ENCODE measurements at regions not wholly inside any gene's neighbourhood (a gene's known extent, or its start where the extent isn't known, plus 50 kb on each side); places are given as distances from the start of the nearest gene placed in this dataset.

DNA sequence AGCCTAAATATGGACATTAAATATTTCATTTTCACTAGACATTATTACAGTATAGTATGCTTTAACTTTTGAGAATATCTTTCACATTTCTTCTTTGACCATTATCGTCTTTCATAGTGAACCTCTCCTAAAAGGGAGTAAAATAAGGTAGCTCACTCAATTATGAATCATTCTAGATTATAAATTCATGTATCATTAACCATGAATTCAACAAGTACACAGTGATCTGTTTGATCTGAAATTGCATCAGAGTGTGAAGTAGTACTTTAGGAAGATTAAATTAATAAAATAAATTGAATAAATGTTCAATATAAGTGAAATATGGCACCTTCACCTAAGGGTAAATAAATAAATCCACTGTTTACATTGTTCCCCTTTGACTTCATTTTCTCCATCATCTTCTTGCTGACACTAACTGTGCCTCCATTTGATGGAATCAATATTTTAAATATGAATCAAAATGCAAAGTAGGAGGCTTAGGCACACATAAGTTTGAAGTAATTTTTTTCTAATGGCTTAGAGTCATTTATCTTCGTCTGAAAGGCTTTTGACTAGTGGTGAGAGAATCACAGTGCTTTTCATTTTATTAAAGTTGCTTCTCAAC, 174.1 kb upstream of the MDFIC2 start:
- no peaks in the 10 kb centered on the region for H3K79me2 ChIP-seq (ENCODE audit: insufficient read depth, low read length)
- no peak overlapping the region for H3K9ac ChIP-seq (ENCODE audit: low read length)
- H3K27ac ChIP-seq (ENCODE audit: low read depth, low read length) = no peak overlapping the region
- no peaks in the 10 kb centered on the region for H3K4me1 ChIP-seq (ENCODE audit: control insufficient read depth in 1 of 2, insufficient read depth in 2 of 2, low read length in 2 of 2)
- no peaks in the 10 kb centered on the region for H4K20me1 ChIP-seq (ENCODE audit: insufficient read depth)
- CTCF ChIA-PET = no interaction called here
- H3K27me3 ChIP-seq (ENCODE audit: insufficient read depth, low read length) = no peaks in the 10 kb centered on the region
- intact Hi-C loops (cut with micrococcal nuclease) = no loop called here
- H3K9me2 ChIP-seq (ENCODE audit: insufficient read depth) = no peaks in the 10 kb centered on the region
- no peak for ATAC-seq
- no peak for TF ChIP-seq SRF (IDR thresholded peaks at IDR 0.05; ENCODE audit: low read depth)
- no peak for TF ChIP-seq EZH2 (IDR thresholded peaks at IDR 0.05)
- no peak for TF ChIP-seq FOSL1 (IDR thresholded peaks at IDR 0.05; ENCODE audit: low read depth)
- TF ChIP-seq, protein P1, sequence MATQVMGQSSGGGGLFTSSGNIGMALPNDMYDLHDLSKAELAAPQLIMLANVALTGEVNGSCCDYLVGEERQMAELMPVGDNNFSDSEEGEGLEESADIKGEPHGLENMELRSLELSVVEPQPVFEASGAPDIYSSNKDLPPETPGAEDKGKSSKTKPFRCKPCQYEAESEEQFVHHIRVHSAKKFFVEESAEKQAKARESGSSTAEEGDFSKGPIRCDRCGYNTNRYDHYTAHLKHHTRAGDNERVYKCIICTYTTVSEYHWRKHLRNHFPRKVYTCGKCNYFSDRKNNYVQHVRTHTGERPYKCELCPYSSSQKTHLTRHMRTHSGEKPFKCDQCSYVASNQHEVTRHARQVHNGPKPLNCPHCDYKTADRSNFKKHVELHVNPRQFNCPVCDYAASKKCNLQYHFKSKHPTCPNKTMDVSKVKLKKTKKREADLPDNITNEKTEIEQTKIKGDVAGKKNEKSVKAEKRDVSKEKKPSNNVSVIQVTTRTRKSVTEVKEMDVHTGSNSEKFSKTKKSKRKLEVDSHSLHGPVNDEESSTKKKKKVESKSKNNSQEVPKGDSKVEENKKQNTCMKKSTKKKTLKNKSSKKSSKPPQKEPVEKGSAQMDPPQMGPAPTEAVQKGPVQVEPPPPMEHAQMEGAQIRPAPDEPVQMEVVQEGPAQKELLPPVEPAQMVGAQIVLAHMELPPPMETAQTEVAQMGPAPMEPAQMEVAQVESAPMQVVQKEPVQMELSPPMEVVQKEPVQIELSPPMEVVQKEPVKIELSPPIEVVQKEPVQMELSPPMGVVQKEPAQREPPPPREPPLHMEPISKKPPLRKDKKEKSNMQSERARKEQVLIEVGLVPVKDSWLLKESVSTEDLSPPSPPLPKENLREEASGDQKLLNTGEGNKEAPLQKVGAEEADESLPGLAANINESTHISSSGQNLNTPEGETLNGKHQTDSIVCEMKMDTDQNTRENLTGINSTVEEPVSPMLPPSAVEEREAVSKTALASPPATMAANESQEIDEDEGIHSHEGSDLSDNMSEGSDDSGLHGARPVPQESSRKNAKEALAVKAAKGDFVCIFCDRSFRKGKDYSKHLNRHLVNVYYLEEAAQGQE (IDR thresholded peaks at IDR 0.05; ENCODE audit: low read depth) = no peak
- TF ChIP-seq CBX3 (IDR thresholded peaks at IDR 0.05; ENCODE audit: low read depth) = no peak
- TF ChIP-seq POLR2A (IDR thresholded peaks at IDR 0.05; ENCODE audit: borderline replicate concordance, extremely low read depth, insufficient read depth, insufficient read length) = no peak
- no peak for TF ChIP-seq CEBPB (IDR thresholded peaks at IDR 0.05; ENCODE audit: low read depth)
- POLR2A ChIA-PET = no interaction called here
- H3K4me3 ChIP-seq (replicated peaks in 1 of 2; ENCODE audit: low read depth in 1 of 2, low read length in 2 of 2) = no peak overlapping the region
- RAD21 ChIA-PET (ENCODE audit: low non-redundant PET in 1 of 2, low total read pairs in 2 of 2, uncharacterized antibody in 2 of 2, unreplicated experiment in 2 of 2) = no interaction called here
- no peaks in the 10 kb centered on the region for H3K36me3 ChIP-seq (ENCODE audit: control insufficient read depth in 1 of 2, insufficient read depth in 2 of 2, low read length in 2 of 2)
- H3K9me3 ChIP-seq (ENCODE audit: control insufficient read depth in 1 of 2, insufficient read depth in 1 of 2, low read depth in 1 of 2, low read length in 2 of 2) = peaks cover 0 to 3% of the 10 kb centered on the region in 2 experiments; a peak in 2 of 4 replicates
- H3K4me2 ChIP-seq (ENCODE audit: low read length) = no peak overlapping the region
- no peak overlapping the region for H2AFZ ChIP-seq (ENCODE audit: low read depth, low read length, poor library complexity, severe bottlenecking)
- BruUV-seq (replicated peaks) = no TSS peak
- no peak for DNase-seq (ENCODE audit: low read depth, low spot score)

DNA sequence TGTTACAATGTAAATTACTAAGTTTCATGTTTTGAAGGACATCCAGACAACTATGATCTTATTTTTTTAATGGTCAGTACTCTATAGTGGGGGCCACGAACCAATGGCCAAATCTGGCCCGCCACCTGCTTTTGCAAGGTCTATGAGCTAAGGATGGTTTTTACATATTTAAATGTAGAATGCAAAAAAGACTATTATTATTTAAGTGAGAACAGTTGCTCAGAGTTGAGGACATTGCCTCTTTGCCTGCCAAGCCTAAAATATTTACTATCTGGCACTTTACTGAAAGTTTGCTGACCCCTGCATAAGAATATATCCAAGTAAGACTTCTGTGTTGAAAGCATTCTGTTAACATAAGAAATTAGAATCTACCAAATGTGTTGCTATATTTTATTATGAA, 163.7 kb upstream of the MDFIC2 start:
- POLR2A ChIA-PET = no interaction called here
- Histone ChIP-seq H3K4me3 (replicated peaks in 1 of 2; ENCODE audit: low read depth in 1 of 2, low read length in 2 of 2) (no peak overlapping the region), H3K79me2 (ENCODE audit: insufficient read depth, low read length) (no peaks in the 10 kb centered on the region), H3K4me2 (ENCODE audit: low read length) (no peak overlapping the region), H3K9me2 (ENCODE audit: insufficient read depth) (no peaks in the 10 kb centered on the region), H4K20me1 (ENCODE audit: insufficient read depth) (no peaks in the 10 kb centered on the region), H3K9me3 (ENCODE audit: control insufficient read depth in 1 of 2, insufficient read depth in 1 of 2, low read depth in 1 of 2, low read length in 2 of 2) (no peaks in the 10 kb centered on the region; a peak in 1 of 4 replicates), H3K27ac (ENCODE audit: low read depth, low read length) (no peak overlapping the region), H3K9ac (ENCODE audit: low read length) (no peak overlapping the region), H3K4me1 (ENCODE audit: control insufficient read depth in 1 of 2, insufficient read depth in 2 of 2, low read length in 2 of 2) (no peaks in the 10 kb centered on the region), H2AFZ (ENCODE audit: low read depth, low read length, poor library complexity, severe bottlenecking) (no peak overlapping the region), H3K36me3 (ENCODE audit: control insufficient read depth in 1 of 2, insufficient read depth in 2 of 2, low read length in 2 of 2) (no peaks in the 10 kb centered on the region), H3K27me3 (ENCODE audit: insufficient read depth, low read length) (no peaks in the 10 kb centered on the region)
- no peak for DNase-seq (ENCODE audit: low read depth, low spot score)
- CTCF ChIA-PET = no interaction called here
- RAD21 ChIA-PET (ENCODE audit: low non-redundant PET in 1 of 2, low total read pairs in 2 of 2, uncharacterized antibody in 2 of 2, unreplicated experiment in 2 of 2) = no interaction called here
- ATAC-seq = no peak
- no TSS peak for BruUV-seq (replicated peaks)
- intact Hi-C loops (cut with micrococcal nuclease) = no loop called here
- TF ChIP-seq SRF (IDR thresholded peaks at IDR 0.05; ENCODE audit: low read depth) = no peak
